ENCODE measurements at regions not wholly inside any gene's neighbourhood (a gene's known extent, or its start where the extent isn't known, plus 50 kb on each side); places are given as distances from the start of the nearest gene placed in this dataset.

DNA sequence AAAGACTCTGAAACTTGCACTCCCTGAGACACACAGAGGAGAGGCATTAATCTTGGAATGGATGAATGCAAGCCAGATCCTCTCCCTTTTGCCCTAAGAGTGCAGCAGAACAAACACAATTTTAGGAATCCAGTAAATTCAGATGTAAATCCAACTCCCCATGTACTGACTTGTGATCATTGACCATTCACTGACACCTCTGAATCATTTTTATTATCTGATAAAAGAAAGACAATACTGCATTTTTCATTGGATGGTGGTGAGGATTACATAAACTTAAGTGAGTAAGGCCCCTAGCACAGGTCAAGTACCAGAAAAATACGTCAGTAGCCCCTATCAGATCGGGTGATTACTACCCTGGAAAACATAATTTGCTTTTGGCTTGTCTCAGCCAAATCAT is 782.9 kb upstream of the API5 start:
- Histone ChIP-seq H3K4me3 (no peak overlapping the region), H3K27me3 (no peaks in the 10 kb centered on the region), H3K27ac (no peak overlapping the region), H3K36me3 (no peaks in the 10 kb centered on the region), H3K9me3 (no peaks in the 10 kb centered on the region), H3K4me1 (no peaks in the 10 kb centered on the region)
- DNase-seq (ENCODE audit: low spot score in 2 of 2) = no peak
- TF ChIP-seq, protein P1, sequence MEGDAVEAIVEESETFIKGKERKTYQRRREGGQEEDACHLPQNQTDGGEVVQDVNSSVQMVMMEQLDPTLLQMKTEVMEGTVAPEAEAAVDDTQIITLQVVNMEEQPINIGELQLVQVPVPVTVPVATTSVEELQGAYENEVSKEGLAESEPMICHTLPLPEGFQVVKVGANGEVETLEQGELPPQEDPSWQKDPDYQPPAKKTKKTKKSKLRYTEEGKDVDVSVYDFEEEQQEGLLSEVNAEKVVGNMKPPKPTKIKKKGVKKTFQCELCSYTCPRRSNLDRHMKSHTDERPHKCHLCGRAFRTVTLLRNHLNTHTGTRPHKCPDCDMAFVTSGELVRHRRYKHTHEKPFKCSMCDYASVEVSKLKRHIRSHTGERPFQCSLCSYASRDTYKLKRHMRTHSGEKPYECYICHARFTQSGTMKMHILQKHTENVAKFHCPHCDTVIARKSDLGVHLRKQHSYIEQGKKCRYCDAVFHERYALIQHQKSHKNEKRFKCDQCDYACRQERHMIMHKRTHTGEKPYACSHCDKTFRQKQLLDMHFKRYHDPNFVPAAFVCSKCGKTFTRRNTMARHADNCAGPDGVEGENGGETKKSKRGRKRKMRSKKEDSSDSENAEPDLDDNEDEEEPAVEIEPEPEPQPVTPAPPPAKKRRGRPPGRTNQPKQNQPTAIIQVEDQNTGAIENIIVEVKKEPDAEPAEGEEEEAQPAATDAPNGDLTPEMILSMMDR (IDR thresholded peaks at IDR 0.05) = no peak
- TF ChIP-seq EP300 (IDR thresholded peaks at IDR 0.05) (no peak), POLR2A (IDR thresholded peaks at IDR 0.05) (no peak)
- WGBS, 2 donors = 55 to 59% methylated on average over 2 of the region's 2 CpGs

DNA sequence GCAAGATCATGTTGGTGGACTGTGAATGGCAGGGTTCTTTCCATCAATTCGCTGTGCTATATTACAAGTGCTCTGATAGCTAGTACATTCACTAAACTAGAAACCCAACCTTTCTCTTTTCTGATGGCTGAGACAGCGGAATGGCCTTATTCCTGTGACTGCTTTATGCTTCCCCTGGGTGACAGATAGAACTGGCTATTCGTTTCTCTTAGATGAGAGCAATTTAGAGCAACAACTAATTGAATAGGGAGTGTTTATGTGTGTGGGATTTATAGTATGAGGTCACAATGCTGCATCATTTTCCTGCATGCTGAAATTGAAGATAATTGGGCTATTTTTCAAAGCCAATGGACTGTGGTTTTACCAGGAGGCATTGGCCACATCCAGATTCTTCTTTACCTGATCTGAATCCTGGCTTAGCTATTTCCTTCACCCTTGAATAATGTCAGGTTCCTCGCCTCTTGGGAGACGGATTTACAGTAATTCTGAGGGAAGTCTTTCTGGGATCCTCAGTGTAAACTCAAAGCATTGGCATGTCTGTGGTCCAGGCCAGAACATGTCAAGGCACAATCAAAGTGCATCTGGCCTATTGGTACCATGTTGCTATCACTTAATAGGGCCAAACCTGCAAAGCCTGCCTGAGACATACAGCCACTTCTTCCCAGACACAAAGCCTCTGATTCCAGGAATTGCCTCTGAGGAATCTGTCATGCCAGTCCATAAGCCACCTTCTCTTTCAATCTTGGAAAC is 775.0 kb upstream of the API5 start:
- H3K4me1 ChIP-seq = no peaks in the 10 kb centered on the region
- 81 to 82% methylated on average over 5 of the region's 5 CpGs for WGBS, 2 donors
- DNase-seq (ENCODE audit: low spot score in 2 of 2) = no peak

DNA sequence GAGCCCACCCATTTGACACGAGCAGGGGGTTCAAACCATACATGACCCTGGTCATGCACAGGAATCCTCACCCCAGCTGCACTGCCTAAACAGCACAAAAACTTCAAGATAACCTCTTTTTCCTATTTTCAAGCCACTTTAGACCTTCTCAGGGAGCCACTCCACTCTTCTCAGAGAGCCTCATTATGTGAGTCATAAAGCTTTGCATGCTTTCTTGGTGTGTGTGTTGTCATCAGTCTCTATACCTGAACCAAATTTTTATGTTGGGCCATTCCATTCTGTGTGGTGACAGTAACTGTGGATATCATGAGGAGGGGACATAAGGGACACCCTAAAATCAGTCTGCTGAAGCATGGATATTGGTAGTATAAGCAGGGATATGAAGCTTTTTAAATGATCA is 769.5 kb upstream of the API5 start:
- no peak for DNase-seq (ENCODE audit: low spot score in 2 of 2)
- H3K27me3 ChIP-seq = no peaks in the 10 kb centered on the region
- 72 to 73% methylated on average over 1 of the region's 1 CpG for WGBS, 2 donors
- TF ChIP-seq, protein P1 (IDR thresholded peaks at IDR 0.05) = no peak
- TF ChIP-seq EP300 (IDR thresholded peaks at IDR 0.05) = no peak
- no peak for TF ChIP-seq POLR2A (IDR thresholded peaks at IDR 0.05)
- H3K27ac ChIP-seq = no peak overlapping the region
- peaks cover 0 to 2% (median 0%) of the 10 kb centered on the region in 4 donors for H3K9me3 ChIP-seq
- H3K4me3 ChIP-seq = no peak overlapping the region
- H3K4me1 ChIP-seq = no peaks in the 10 kb centered on the region
- no peaks in the 10 kb centered on the region for H3K36me3 ChIP-seq

More for the DNA sequence above, 775.0 kb upstream of the API5 start:
- Histone ChIP-seq H3K4me3 (no peak overlapping the region), H3K27ac (no peak overlapping the region), H3K36me3 (no peaks in the 10 kb centered on the region), H3K9me3 (peaks cover 0 to under 1% (median 0%) of the 10 kb centered on the region in 4 donors), H3K27me3 (no peaks in the 10 kb centered on the region)
- TF ChIP-seq POLR2A (IDR thresholded peaks at IDR 0.05) (no peak), EP300 (IDR thresholded peaks at IDR 0.05) (no peak)
- TF ChIP-seq, protein P1 (IDR thresholded peaks at IDR 0.05) = no peak

DNA sequence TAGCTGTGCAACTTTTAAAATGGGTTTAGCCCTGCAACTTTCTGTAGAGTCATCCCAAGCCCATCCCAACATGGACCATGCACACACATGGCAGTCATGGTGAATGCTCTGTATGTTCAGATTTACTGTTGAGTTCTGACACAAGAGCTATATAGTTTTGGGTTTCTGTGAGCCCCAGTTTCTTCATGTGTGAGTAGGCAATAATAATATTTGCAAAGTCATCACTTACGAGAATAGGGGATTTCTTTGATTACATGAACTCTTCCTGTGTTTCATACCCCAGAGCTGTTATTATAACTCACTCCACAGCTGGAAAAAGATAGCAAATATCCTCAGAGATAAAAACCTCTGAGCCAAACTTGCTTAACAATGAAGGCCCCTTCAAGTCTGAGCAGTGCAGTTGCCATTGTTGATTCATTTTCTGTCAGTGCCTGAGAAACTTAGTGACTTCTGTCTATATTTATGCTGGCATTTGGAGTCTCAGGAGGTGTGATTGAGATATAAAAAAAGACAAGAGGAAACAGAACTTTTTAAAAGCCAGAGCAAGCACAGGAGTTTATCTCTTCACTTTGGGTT is 767.9 kb upstream of the API5 start:
- H3K9me3 ChIP-seq = peaks cover 0 to 2% (median 0%) of the 10 kb centered on the region in 4 donors
- H3K27me3 ChIP-seq = no peaks in the 10 kb centered on the region
- WGBS, 2 donors = 7 to 16% methylated on average over 1 of the region's 1 CpG
- no peak overlapping the region for H3K27ac ChIP-seq
- no peak for DNase-seq (ENCODE audit: low spot score in 2 of 2)
- H3K4me3 ChIP-seq = no peak overlapping the region
- H3K36me3 ChIP-seq = no peaks in the 10 kb centered on the region
- H3K4me1 ChIP-seq = no peaks in the 10 kb centered on the region
- TF ChIP-seq POLR2A (IDR thresholded peaks at IDR 0.05) (no peak), EP300 (IDR thresholded peaks at IDR 0.05) (no peak)
- TF ChIP-seq, protein P1 (IDR thresholded peaks at IDR 0.05) = no peak

DNA sequence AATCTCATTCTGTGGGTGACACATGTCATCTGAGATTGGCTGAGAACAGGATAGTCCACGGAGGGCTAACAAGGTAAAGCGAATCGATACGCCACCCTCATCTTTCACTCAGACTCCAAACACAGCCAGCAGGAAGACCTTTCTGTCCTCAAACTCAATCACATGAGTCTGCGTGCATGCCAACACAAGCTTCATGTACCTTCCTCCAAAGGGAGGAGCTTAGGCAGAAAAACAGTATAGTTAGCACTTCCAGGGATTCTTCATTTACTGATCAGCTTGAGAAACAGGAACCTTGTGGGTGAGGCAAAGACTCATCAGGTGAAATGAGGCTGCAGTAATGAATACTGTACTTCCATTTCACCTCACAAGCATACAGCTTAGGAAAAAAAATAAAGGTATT is 767.1 kb upstream of the API5 start:
- Histone ChIP-seq H3K4me3 (no peak overlapping the region), H3K4me1 (no peaks in the 10 kb centered on the region), H3K9me3 (peaks cover 0 to 2% (median 0%) of the 10 kb centered on the region in 4 donors), H3K36me3 (no peaks in the 10 kb centered on the region), H3K27me3 (no peaks in the 10 kb centered on the region), H3K27ac (no peak overlapping the region)
- DNase-seq (ENCODE audit: low spot score in 2 of 2) = no peak
- TF ChIP-seq EP300 (IDR thresholded peaks at IDR 0.05) (no peak), POLR2A (IDR thresholded peaks at IDR 0.05) (no peak)
- TF ChIP-seq, protein P1 (IDR thresholded peaks at IDR 0.05) = no peak
- 74 to 75% methylated on average over 5 of the region's 5 CpGs for WGBS, 2 donors
